ENCODE measurements at regions not wholly inside any gene's neighbourhood (a gene's known extent, or its start where the extent isn't known, plus 50 kb on each side); places are given as distances from the start of the nearest gene placed in this dataset.

DNA sequence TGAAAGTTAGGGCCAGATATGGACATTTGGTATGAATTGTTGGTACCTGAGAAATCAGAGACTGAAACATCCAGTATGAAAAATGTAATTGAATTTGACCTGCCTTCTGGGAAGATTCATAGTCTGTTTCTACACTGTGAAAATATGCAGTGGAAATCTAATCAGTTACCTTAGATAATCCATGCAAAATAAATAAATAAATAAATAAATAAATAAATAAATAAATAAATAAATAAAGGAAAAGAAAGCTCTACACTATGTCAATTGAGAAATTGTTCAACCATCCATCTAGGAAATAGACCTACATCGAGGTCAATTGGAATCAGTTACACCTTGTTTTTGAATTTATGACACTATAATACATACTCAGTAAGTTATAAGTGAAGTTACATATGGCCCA, 252.3 kb downstream of the VGLL3 start:
- Histone ChIP-seq H3K9ac (ENCODE audit: low read length) (no peak overlapping the region), H3K9me2 (replicated peaks; ENCODE audit: insufficient read depth, low read length) (no peaks in the 10 kb centered on the region), H2AFZ (ENCODE audit: low read depth, low read length, severe bottlenecking) (no peak overlapping the region), H3K9me3 (ENCODE audit: insufficient read depth, low read length) (no peaks in the 10 kb centered on the region), H3K27ac (ENCODE audit: low read depth, low read length) (no peak overlapping the region), H3K79me2 (ENCODE audit: insufficient read depth, low read length) (no peaks in the 10 kb centered on the region), H4K20me1 (ENCODE audit: low read depth, low read length) (no peaks in the 10 kb centered on the region), H3K4me2 (ENCODE audit: low read depth, low read length, poor library complexity, severe bottlenecking) (no peak overlapping the region), H3F3A (ENCODE audit: insufficient read depth) (no peaks in the 10 kb centered on the region), H3K36me3 (ENCODE audit: low read length) (no peaks in the 10 kb centered on the region), H3K27me3 (ENCODE audit: low read length) (no peaks in the 10 kb centered on the region), H3K4me3 (ENCODE audit: insufficient read depth, low read length, poor library complexity, severe bottlenecking) (no peak overlapping the region)
- no peak for TF ChIP-seq EZH2phosphoT487 (conservative IDR thresholded peaks at IDR 0.05; ENCODE audit: low read length)
- no peak for TF ChIP-seq CTCF (IDR thresholded peaks at IDR 0.05; ENCODE audit: insufficient read depth, low read length, poor library complexity, severe bottlenecking)

DNA sequence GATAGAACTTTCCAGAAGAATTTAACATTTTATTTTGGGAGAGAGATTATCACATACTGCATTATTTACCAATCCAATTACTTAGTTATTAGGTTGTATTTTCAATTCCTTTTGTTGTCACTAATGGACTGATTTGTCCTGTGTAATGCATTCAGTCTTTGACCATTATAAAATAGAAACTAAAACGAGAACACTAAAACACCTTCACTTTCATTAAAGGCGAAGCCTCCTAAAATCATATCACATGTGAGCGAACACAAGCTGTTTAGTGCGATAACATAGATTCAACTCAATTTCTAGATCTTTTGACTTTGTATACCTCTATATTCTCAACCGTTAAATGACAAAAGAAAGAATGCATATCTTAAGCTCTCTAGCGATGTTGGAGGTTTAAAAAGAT, 253.4 kb downstream of the VGLL3 start:
- Histone ChIP-seq H3K4me2 (ENCODE audit: low read depth, low read length, poor library complexity, severe bottlenecking) (peak overlapping the region; percentile 61), H3K36me3 (ENCODE audit: low read length) (no peaks in the 10 kb centered on the region), H3K27me3 (ENCODE audit: low read length) (no peaks in the 10 kb centered on the region), H3K9me2 (replicated peaks; ENCODE audit: insufficient read depth, low read length) (no peaks in the 10 kb centered on the region), H3K27ac (ENCODE audit: low read depth, low read length) (peak overlapping the region; percentile 63; the same call in 1 of the 2 replicates), H3F3A (ENCODE audit: insufficient read depth) (no peaks in the 10 kb centered on the region), H4K20me1 (ENCODE audit: low read depth, low read length) (no peaks in the 10 kb centered on the region), H2AFZ (ENCODE audit: low read depth, low read length, severe bottlenecking) (peak overlapping the region; percentile 81), H3K4me3 (ENCODE audit: insufficient read depth, low read length, poor library complexity, severe bottlenecking) (no peak overlapping the region), H3K9ac (ENCODE audit: low read length) (no peak overlapping the region), H3K79me2 (ENCODE audit: insufficient read depth, low read length) (no peaks in the 10 kb centered on the region), H3K9me3 (ENCODE audit: insufficient read depth, low read length) (no peaks in the 10 kb centered on the region)
- no peak for TF ChIP-seq EZH2phosphoT487 (conservative IDR thresholded peaks at IDR 0.05; ENCODE audit: low read length)
- TF ChIP-seq CTCF (IDR thresholded peaks at IDR 0.05; ENCODE audit: insufficient read depth, low read length, poor library complexity, severe bottlenecking): no peak

DNA sequence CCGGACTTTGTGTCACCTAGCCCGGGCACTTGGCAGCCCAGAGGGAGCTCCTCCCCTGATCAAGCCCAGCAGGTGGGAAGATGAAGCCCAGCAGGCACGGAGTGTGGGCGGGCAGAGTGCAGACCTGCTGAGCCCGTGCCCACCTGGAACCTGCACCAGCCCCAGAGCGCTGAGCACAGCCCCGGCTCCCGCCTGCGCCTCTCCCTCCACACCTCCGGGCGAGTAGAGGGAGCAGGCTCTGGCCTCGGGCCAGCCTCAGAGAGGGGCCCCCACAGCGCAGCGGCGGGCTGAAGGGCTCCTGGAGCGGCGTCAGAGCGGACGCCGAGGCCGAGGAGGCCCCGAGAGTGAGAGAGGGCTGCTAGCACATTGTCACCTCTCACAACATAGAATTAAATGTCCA, 257.7 kb downstream of the VGLL3 start:
- no peak overlapping the region for H2AFZ ChIP-seq (ENCODE audit: low read depth, low read length, severe bottlenecking)
- H3K9me2 ChIP-seq (replicated peaks; ENCODE audit: insufficient read depth, low read length): no peaks in the 10 kb centered on the region
- no peaks in the 10 kb centered on the region for H3K27me3 ChIP-seq (ENCODE audit: low read length)
- H3K9me3 ChIP-seq (ENCODE audit: insufficient read depth, low read length): no peaks in the 10 kb centered on the region
- no peaks in the 10 kb centered on the region for H4K20me1 ChIP-seq (ENCODE audit: low read depth, low read length)
- H3K79me2 ChIP-seq (ENCODE audit: insufficient read depth, low read length): no peaks in the 10 kb centered on the region
- TF ChIP-seq CTCF (IDR thresholded peaks at IDR 0.05; ENCODE audit: insufficient read depth, low read length, poor library complexity, severe bottlenecking) (no peak), EZH2phosphoT487 (conservative IDR thresholded peaks at IDR 0.05; ENCODE audit: low read length) (no peak)
- H3K4me3 ChIP-seq (ENCODE audit: insufficient read depth, low read length, poor library complexity, severe bottlenecking): no peak overlapping the region
- H3K36me3 ChIP-seq (ENCODE audit: low read length): no peaks in the 10 kb centered on the region
- H3F3A ChIP-seq (ENCODE audit: insufficient read depth): no peaks in the 10 kb centered on the region
- no peak overlapping the region for H3K9ac ChIP-seq (ENCODE audit: low read length)
- H3K4me2 ChIP-seq (ENCODE audit: low read depth, low read length, poor library complexity, severe bottlenecking): no peak overlapping the region
- no peak overlapping the region for H3K27ac ChIP-seq (ENCODE audit: low read depth, low read length)
